CD4-positive, CD25-positive, alpha-beta regulatory T cell (primary cell): ENCODE measurements at regions not wholly inside any gene's neighbourhood (a gene's known extent, or its start where the extent isn't known, plus 50 kb on each side); places are given as distances from the start of the nearest gene placed in this dataset.

ENCODE experiments used
- ATAC-seq, 2 donors: fragments of 150-1000 bp; cut with Tn5 transposase; one replicate each; pipeline ENCODE4 v1.10.0; 2021; ENCODE audit warnings: low read depth in 2 of 2, moderate number of reproducible peaks in 2 of 2, moderate library complexity in 1 of 2
- DNase-seq, 3 donors: peaks; one replicate each; pipeline versions ENCODE4 v3.0.0 to v3.0.0-alpha.2; 2012 to 2022; ENCODE audit warnings: mixed read lengths in 1 of 3
- H3K27ac ChIP-seq: one replicate; pipeline ENCODE4 v1.7.0; 2013; ENCODE audit warnings: mild to moderate bottlenecking, low read length; ENCODE audit not compliant: insufficient read depth, poor library complexity, severe bottlenecking
- H3K27me3 ChIP-seq: one replicate; pipeline ENCODE4 v1.7.0; 2013; ENCODE audit warnings: low read length; ENCODE audit not compliant: control insufficient read depth, insufficient read depth
- H3K36me3 ChIP-seq: one replicate; pipeline ENCODE4 v1.7.0; 2013; ENCODE audit warnings: mild to moderate bottlenecking, low read length, moderate library complexity; ENCODE audit not compliant: control insufficient read depth, insufficient read depth
- H3K4me1 ChIP-seq: 2 replicates; pipeline ENCODE4 v1.7.0; 2013; ENCODE audit warnings: mild to moderate bottlenecking, low read length; ENCODE audit not compliant: insufficient read depth, control insufficient read depth, poor library complexity, severe bottlenecking
- H3K4me3 ChIP-seq: one replicate; pipeline ENCODE4 v1.7.0; 2013; ENCODE audit warnings: low read depth, mild to moderate bottlenecking, low read length, moderate library complexity
- H3K9me3 ChIP-seq, 2 experiments: 1 replicate in 1 of 2; 2 replicates in 1 of 2; pipeline ENCODE4 v1.7.0; 2013; ENCODE audit warnings: low read length in 2 of 2, mild to moderate bottlenecking in 1 of 2, moderate library complexity in 1 of 2; ENCODE audit not compliant: control insufficient read depth in 2 of 2
- H3K27ac Mint-ChIP-seq, 3 donors: one replicate each; pipeline ENCODE4 v1.8.0; 2020 to 2022; ENCODE audit warnings: mild to moderate bottlenecking in 3 of 3, mixed read lengths in 3 of 3, moderate library complexity in 2 of 3
- H3K27me3 Mint-ChIP-seq: one replicate; pipeline ENCODE4 v1.8.0; 2022; ENCODE audit warnings: mild to moderate bottlenecking, mixed read lengths
- H3K36me3 Mint-ChIP-seq: one replicate; pipeline ENCODE4 v1.8.0; 2020; ENCODE audit warnings: mixed read lengths
- H3K4me1 Mint-ChIP-seq, 4 donors: one replicate each; pipeline ENCODE4 v1.8.0; 2020 to 2022; ENCODE audit warnings: mixed read lengths in 4 of 4, mild to moderate bottlenecking in 1 of 4
- H3K4me3 Mint-ChIP-seq, 4 donors: one replicate each; pipeline ENCODE4 v1.8.0; 2020 to 2022; ENCODE audit warnings: mild to moderate bottlenecking in 4 of 4, mixed read lengths in 4 of 4, moderate library complexity in 3 of 4
- H3K9me3 Mint-ChIP-seq, 7 donors: one replicate each; pipeline ENCODE4 v1.8.0; 2020 to 2022; ENCODE audit warnings: mixed read lengths in 7 of 7, mild to moderate bottlenecking in 3 of 7, moderate library complexity in 2 of 7

- H3K27ac ChIP-seq, result no peak overlapping the region
- H3K4me1 Mint-ChIP-seq, result no peaks in the 10 kb centered on the region
- H3K9me3 Mint-ChIP-seq, result peaks cover 0 to 11% (median 0%) of the 10 kb centered on the region in 7 donors
- no peaks in the 10 kb centered on the region for H3K27me3 Mint-ChIP-seq
- no peaks in the 10 kb centered on the region for H3K27me3 ChIP-seq
- no peak for ATAC-seq
- no peak overlapping the region for H3K4me3 Mint-ChIP-seq
- no peak overlapping the region for H3K27ac Mint-ChIP-seq
- H3K4me1 ChIP-seq, result no peaks in the 10 kb centered on the region
- no peak overlapping the region for H3K4me3 ChIP-seq
- H3K9me3 ChIP-seq, result no peaks in the 10 kb centered on the region
- no peaks in the 10 kb centered on the region for H3K36me3 ChIP-seq
- H3K36me3 Mint-ChIP-seq, result no peaks in the 10 kb centered on the region
- DNase-seq, result no peak
These were observed 1232.3 kb upstream of the ZEB2 start for GRCh38 chr2:145752091-145752806.

- H3K9me3 Mint-ChIP-seq, result peaks cover 0 to 11% (median 0%) of the 10 kb centered on the region in 7 donors
- no peak for DNase-seq
These were observed 1231.7 kb upstream of the ZEB2 start for GRCh38 chr2:145751629-145752028.

GRCh38 chr2:145751155-145751554 lies 1231.2 kb upstream of the ZEB2 start:
- H3K27me3 ChIP-seq, result no peaks in the 10 kb centered on the region
- ATAC-seq (no peak), DNase-seq (no peak)
- Mint-ChIP-seq H3K27ac (no peak overlapping the region), H3K4me3 (no peak overlapping the region), H3K9me3 (peaks cover 0 to 12% (median 2%) of the 10 kb centered on the region in 7 donors), H3K27me3 (no peaks in the 10 kb centered on the region), H3K4me1 (no peaks in the 10 kb centered on the region), H3K36me3 (no peaks in the 10 kb centered on the region)
- H3K9me3 ChIP-seq, result no peaks in the 10 kb centered on the region
- no peak overlapping the region for H3K27ac ChIP-seq
- H3K4me3 ChIP-seq, result no peak overlapping the region
- no peaks in the 10 kb centered on the region for H3K36me3 ChIP-seq
- H3K4me1 ChIP-seq, result no peaks in the 10 kb centered on the region

More at GRCh38 chr2:145751629-145752028, 1231.7 kb upstream of the ZEB2 start:
- Mint-ChIP-seq H3K27me3 (no peaks in the 10 kb centered on the region), H3K36me3 (no peaks in the 10 kb centered on the region), H3K27ac (no peak overlapping the region), H3K4me1 (no peaks in the 10 kb centered on the region), H3K4me3 (no peak overlapping the region)
- no peaks in the 10 kb centered on the region for H3K9me3 ChIP-seq
- no peaks in the 10 kb centered on the region for H3K4me1 ChIP-seq
- H3K36me3 ChIP-seq, result no peaks in the 10 kb centered on the region
- peak; percentile 41 to 50 for ATAC-seq
- no peak overlapping the region for H3K27ac ChIP-seq
- no peaks in the 10 kb centered on the region for H3K27me3 ChIP-seq
- no peak overlapping the region for H3K4me3 ChIP-seq

- Mint-ChIP-seq H3K27me3 (no peaks in the 10 kb centered on the region), H3K36me3 (no peaks in the 10 kb centered on the region), H3K4me3 (no peak overlapping the region), H3K4me1 (no peaks in the 10 kb centered on the region), H3K27ac (no peak overlapping the region), H3K9me3 (peaks cover 0 to 13% (median 2%) of the 10 kb centered on the region in 7 donors)
- ATAC-seq (no peak), DNase-seq (no peak)
- no peaks in the 10 kb centered on the region for H3K9me3 ChIP-seq
- no peaks in the 10 kb centered on the region for H3K36me3 ChIP-seq
- H3K4me3 ChIP-seq, result no peak overlapping the region
- no peaks in the 10 kb centered on the region for H3K27me3 ChIP-seq
- H3K27ac ChIP-seq, result no peak overlapping the region
- no peaks in the 10 kb centered on the region for H3K4me1 ChIP-seq
These were observed 1230.7 kb upstream of the ZEB2 start for GRCh38 chr2:145750612-145751011.

GRCh38 chr2:145750144-145750543 lies 1230.2 kb upstream of the ZEB2 start:
- DNase-seq (no peak), ATAC-seq (no peak)
- H3K27me3 ChIP-seq, result no peaks in the 10 kb centered on the region
- Mint-ChIP-seq H3K4me3 (no peak overlapping the region), H3K27me3 (no peaks in the 10 kb centered on the region), H3K27ac (no peak overlapping the region), H3K9me3 (peaks cover 0 to 13% (median 2%) of the 10 kb centered on the region in 7 donors), H3K4me1 (no peaks in the 10 kb centered on the region), H3K36me3 (no peaks in the 10 kb centered on the region)
- H3K27ac ChIP-seq, result no peak overlapping the region
- no peaks in the 10 kb centered on the region for H3K36me3 ChIP-seq
- H3K4me1 ChIP-seq, result no peaks in the 10 kb centered on the region
- no peaks in the 10 kb centered on the region for H3K9me3 ChIP-seq
- no peak overlapping the region for H3K4me3 ChIP-seq

GRCh38 chr2:145749556-145749955 lies 1229.6 kb upstream of the ZEB2 start:
- Histone ChIP-seq H3K27ac (no peak overlapping the region), H3K36me3 (no peaks in the 10 kb centered on the region), H3K27me3 (no peaks in the 10 kb centered on the region), H3K9me3 (no peaks in the 10 kb centered on the region), H3K4me3 (no peak overlapping the region), H3K4me1 (no peaks in the 10 kb centered on the region)
- no peaks in the 10 kb centered on the region for H3K4me1 Mint-ChIP-seq
- DNase-seq (no peak), ATAC-seq (no peak)
- H3K36me3 Mint-ChIP-seq, result no peaks in the 10 kb centered on the region
- H3K27ac Mint-ChIP-seq, result no peak overlapping the region
- H3K27me3 Mint-ChIP-seq, result no peaks in the 10 kb centered on the region
- no peak overlapping the region for H3K4me3 Mint-ChIP-seq
- H3K9me3 Mint-ChIP-seq, result peaks cover 0 to 13% (median 4%) of the 10 kb centered on the region in 7 donors

- no peak overlapping the region for H3K4me3 Mint-ChIP-seq
- no peaks in the 10 kb centered on the region for H3K36me3 Mint-ChIP-seq
- H3K9me3 ChIP-seq, result no peaks in the 10 kb centered on the region
- peaks cover 0 to 11% (median 7%) of the 10 kb centered on the region in 7 donors for H3K9me3 Mint-ChIP-seq
- H3K4me1 Mint-ChIP-seq, result no peaks in the 10 kb centered on the region
- no peaks in the 10 kb centered on the region for H3K4me1 ChIP-seq
- no peak overlapping the region for H3K27ac Mint-ChIP-seq
- H3K27ac ChIP-seq, result no peak overlapping the region
- ATAC-seq, result no peak
- no peak for DNase-seq
- H3K36me3 ChIP-seq, result no peaks in the 10 kb centered on the region
- H3K4me3 ChIP-seq, result no peak overlapping the region
- no peaks in the 10 kb centered on the region for H3K27me3 ChIP-seq
- no peaks in the 10 kb centered on the region for H3K27me3 Mint-ChIP-seq
These were observed 1229.0 kb upstream of the ZEB2 start for GRCh38 chr2:145748927-145749326.

GRCh38 chr2:145747715-145748114 lies 1227.8 kb upstream of the ZEB2 start:
- ATAC-seq (no peak), DNase-seq (no peak)
- Histone ChIP-seq H3K36me3 (no peaks in the 10 kb centered on the region), H3K27me3 (no peaks in the 10 kb centered on the region), H3K27ac (no peak overlapping the region), H3K4me1 (no peaks in the 10 kb centered on the region), H3K9me3 (no peaks in the 10 kb centered on the region), H3K4me3 (no peak overlapping the region)
- no peaks in the 10 kb centered on the region for H3K27me3 Mint-ChIP-seq
- H3K9me3 Mint-ChIP-seq, result peaks cover 0 to 11% (median 7%) of the 10 kb centered on the region in 7 donors
- no peaks in the 10 kb centered on the region for H3K36me3 Mint-ChIP-seq
- H3K4me1 Mint-ChIP-seq, result no peaks in the 10 kb centered on the region
- no peak overlapping the region for H3K27ac Mint-ChIP-seq
- H3K4me3 Mint-ChIP-seq, result no peak overlapping the region
